Osteocyte (in vitro differentiated cells): ENCODE measurements at regions not wholly inside any gene's neighbourhood (a gene's known extent, or its start where the extent isn't known, plus 50 kb on each side); places are given as distances from the start of the nearest gene placed in this dataset.

Source experiments
- DNase-seq: peaks from one replicate; pipeline ENCODE4 v3.0.0; 2021; ENCODE audit warnings: mixed read lengths; ENCODE audit not compliant: unreplicated experiment; ENCODE audit errors: extremely low spot score
- H3K27ac Mint-ChIP-seq: one replicate; pipeline ENCODE4 v1.8.0; 2021; ENCODE audit warnings: mild to moderate bottlenecking, mixed read lengths; ENCODE audit not compliant: unreplicated experiment
- H3K27me3 Mint-ChIP-seq: one replicate; pipeline ENCODE4 v1.8.0; 2021; ENCODE audit warnings: mixed read lengths; ENCODE audit not compliant: unreplicated experiment
- H3K36me3 Mint-ChIP-seq: one replicate; pipeline ENCODE4 v1.8.0; 2021; ENCODE audit warnings: mixed read lengths; ENCODE audit not compliant: unreplicated experiment
- H3K4me1 Mint-ChIP-seq: one replicate; pipeline ENCODE4 v1.8.0; 2021; ENCODE audit warnings: mixed read lengths; ENCODE audit not compliant: unreplicated experiment
- H3K4me3 Mint-ChIP-seq: one replicate; pipeline ENCODE4 v1.8.0; 2021; ENCODE audit warnings: mild to moderate bottlenecking, moderate library complexity, mixed read lengths; ENCODE audit not compliant: unreplicated experiment
- H3K9me3 Mint-ChIP-seq: one replicate; pipeline ENCODE4 v1.8.0; 2021; ENCODE audit warnings: mixed read lengths; ENCODE audit not compliant: unreplicated experiment
- TF ChIP-seq, protein P1 (sequence below): fragments of 200-600 bp; sonication (generic); IDR thresholded peaks from 2 replicates; pipeline ENCODE4 v1.5.0; 2021; ENCODE audit warnings: antibody characterized with exemption, mild to moderate bottlenecking, moderate library complexity

- Mint-ChIP-seq H3K27me3 (no peaks in the 10 kb centered on the region), H3K36me3 (no peaks in the 10 kb centered on the region), H3K4me3 (no peak overlapping the region), H3K9me3 (peaks cover 9% of the 10 kb centered on the region), H3K4me1 (no peaks in the 10 kb centered on the region), H3K27ac (no peak overlapping the region)
- TF ChIP-seq, protein P1, sequence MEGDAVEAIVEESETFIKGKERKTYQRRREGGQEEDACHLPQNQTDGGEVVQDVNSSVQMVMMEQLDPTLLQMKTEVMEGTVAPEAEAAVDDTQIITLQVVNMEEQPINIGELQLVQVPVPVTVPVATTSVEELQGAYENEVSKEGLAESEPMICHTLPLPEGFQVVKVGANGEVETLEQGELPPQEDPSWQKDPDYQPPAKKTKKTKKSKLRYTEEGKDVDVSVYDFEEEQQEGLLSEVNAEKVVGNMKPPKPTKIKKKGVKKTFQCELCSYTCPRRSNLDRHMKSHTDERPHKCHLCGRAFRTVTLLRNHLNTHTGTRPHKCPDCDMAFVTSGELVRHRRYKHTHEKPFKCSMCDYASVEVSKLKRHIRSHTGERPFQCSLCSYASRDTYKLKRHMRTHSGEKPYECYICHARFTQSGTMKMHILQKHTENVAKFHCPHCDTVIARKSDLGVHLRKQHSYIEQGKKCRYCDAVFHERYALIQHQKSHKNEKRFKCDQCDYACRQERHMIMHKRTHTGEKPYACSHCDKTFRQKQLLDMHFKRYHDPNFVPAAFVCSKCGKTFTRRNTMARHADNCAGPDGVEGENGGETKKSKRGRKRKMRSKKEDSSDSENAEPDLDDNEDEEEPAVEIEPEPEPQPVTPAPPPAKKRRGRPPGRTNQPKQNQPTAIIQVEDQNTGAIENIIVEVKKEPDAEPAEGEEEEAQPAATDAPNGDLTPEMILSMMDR: no peak
- DNase-seq: no peak
Observed at GRCh38 chr16:26736084-26736483, 330.6 kb upstream of the C16orf82 start.

- Mint-ChIP-seq H3K27ac (no peak overlapping the region), H3K9me3 (peaks cover 4% of the 10 kb centered on the region), H3K4me3 (no peak overlapping the region), H3K4me1 (no peaks in the 10 kb centered on the region), H3K27me3 (no peaks in the 10 kb centered on the region), H3K36me3 (no peaks in the 10 kb centered on the region)
- TF ChIP-seq, protein P1: no peak
- DNase-seq: no peak
Observed at GRCh38 chr16:26740771-26741170, 326.0 kb upstream of the C16orf82 start.

DNA sequence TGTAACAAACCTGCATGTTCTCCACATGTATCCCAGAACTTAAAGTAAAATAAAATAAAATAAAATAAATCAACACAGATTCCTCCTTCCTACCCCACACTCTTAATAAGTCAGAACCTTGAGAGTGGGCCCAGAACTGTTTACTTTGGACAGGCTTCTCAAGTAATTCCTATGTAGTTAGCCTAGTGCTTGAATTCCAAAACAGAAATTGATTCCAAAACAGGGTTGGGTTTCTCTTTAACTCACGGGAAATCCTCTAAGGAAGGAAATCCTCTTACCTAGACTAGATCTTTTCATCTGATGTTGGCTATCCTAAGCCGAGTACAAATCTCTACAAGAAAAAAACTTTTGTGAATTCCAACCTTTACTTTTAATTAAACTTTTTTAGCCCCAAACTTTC, 324.7 kb upstream of the C16orf82 start:
- no peak for DNase-seq
- H3K4me1 Mint-ChIP-seq: no peaks in the 10 kb centered on the region
- TF ChIP-seq, protein P1: no peak
- no peak overlapping the region for H3K4me3 Mint-ChIP-seq
- H3K27ac Mint-ChIP-seq: no peak overlapping the region
- H3K9me3 Mint-ChIP-seq: peaks cover 4% of the 10 kb centered on the region
- no peaks in the 10 kb centered on the region for H3K27me3 Mint-ChIP-seq
- no peaks in the 10 kb centered on the region for H3K36me3 Mint-ChIP-seq

GRCh38 chr16:26744430-26744829, 322.3 kb upstream of the C16orf82 start:
- H3K36me3 Mint-ChIP-seq: no peaks in the 10 kb centered on the region
- H3K27me3 Mint-ChIP-seq: no peaks in the 10 kb centered on the region
- no peaks in the 10 kb centered on the region for H3K4me1 Mint-ChIP-seq
- no peak for DNase-seq
- peaks cover 8% of the 10 kb centered on the region for H3K9me3 Mint-ChIP-seq
- H3K4me3 Mint-ChIP-seq: no peak overlapping the region
- no peak overlapping the region for H3K27ac Mint-ChIP-seq
- TF ChIP-seq, protein P1: no peak

- H3K4me1 Mint-ChIP-seq: no peaks in the 10 kb centered on the region
- H3K9me3 Mint-ChIP-seq: peaks cover 8% of the 10 kb centered on the region
- DNase-seq: no peak
- H3K27me3 Mint-ChIP-seq: no peaks in the 10 kb centered on the region
- TF ChIP-seq, protein P1: no peak
- no peak overlapping the region for H3K27ac Mint-ChIP-seq
- no peak overlapping the region for H3K4me3 Mint-ChIP-seq
- H3K36me3 Mint-ChIP-seq: no peaks in the 10 kb centered on the region
Observed at GRCh38 chr16:26747760-26748159, 319.0 kb upstream of the C16orf82 start.
